Activated CD4-positive, alpha-beta T cell treated with anti-CD3 and anti-CD28 coated beads, Interleukin-2, amount 50 U/mL, for 24 hours (primary cell): ENCODE measurements at regions not wholly inside any gene's neighbourhood (a gene's known extent, or its start where the extent isn't known, plus 50 kb on each side); places are given as distances from the start of the nearest gene placed in this dataset.
A peak's percentile ranks its signal among the peaks of the same experiment; 100 is the strongest.
"Not testable (repeated sequence)": the region's sequence is repeated elsewhere in the genome, so short reads cannot be mapped to it uniquely, and the experiment has no call there.

Source experiments
- DNase-seq, 2 donors: peaks; one replicate each; pipeline ENCODE4 v3.0.0-alpha.2; 2020; ENCODE audit warnings: low read depth in 1 of 2, low spot score in 1 of 2

- DNase-seq: no peak
These were observed 88.5 kb upstream of the NDUFV2 start for GRCh38 chr18:9013926-9014373.

GRCh38 chr18:9015689-9016088, 86.8 kb upstream of the NDUFV2 start:
- DNase-seq: no peak

GRCh38 chr18:9016633-9017166, 85.8 kb upstream of the NDUFV2 start:
- no peak for DNase-seq

- DNase-seq: peak; percentile 48 to 70
These were observed 85.2 kb upstream of the NDUFV2 start for GRCh38 chr18:9017167-9017904.

- peak in 1 of 2 donors; percentile 1 for DNase-seq
These were observed 84.6 kb upstream of the NDUFV2 start for GRCh38 chr18:9017905-9018227.

- no peak for DNase-seq
These were observed 83.4 kb upstream of the NDUFV2 start for GRCh38 chr18:9019135-9019534.

GRCh38 chr18:9020221-9020620, 82.3 kb upstream of the NDUFV2 start:
- DNase-seq: no peak

- DNase-seq: no peak
These were observed 81.0 kb upstream of the NDUFV2 start for GRCh38 chr18:9021458-9021857.

- DNase-seq: no peak
These were observed 79.9 kb upstream of the NDUFV2 start for GRCh38 chr18:9022397-9023155.

GRCh38 chr18:9024031-9024646, 78.4 kb upstream of the NDUFV2 start:
- DNase-seq: not testable (repeated sequence)

GRCh38 chr18:9025091-9025838, 77.2 kb upstream of the NDUFV2 start:
- no peak for DNase-seq

GRCh38 chr18:9029131-9029530, 73.4 kb upstream of the NDUFV2 start:
- no peak for DNase-seq

GRCh38 chr18:9032519-9032918, 70.0 kb upstream of the NDUFV2 start:
- no peak for DNase-seq

GRCh38 chr18:9038277-9038871, 64.1 kb upstream of the NDUFV2 start:
- no peak for DNase-seq

- no peak for DNase-seq
These were observed 62.9 kb upstream of the NDUFV2 start for GRCh38 chr18:9039441-9040071.

GRCh38 chr18:9042766-9043481, 59.6 kb upstream of the NDUFV2 start:
- DNase-seq: no peak

GRCh38 chr18:9043581-9043980, 58.9 kb upstream of the NDUFV2 start:
- DNase-seq: no peak

GRCh38 chr18:9047715-9048114, 54.8 kb upstream of the NDUFV2 start:
- DNase-seq: no peak

GRCh38 chr18:9048236-9048635, 54.3 kb upstream of the NDUFV2 start:
- DNase-seq: no peak
